Neural progenitor cell (in vitro differentiated cells): ENCODE measurements at regions not wholly inside any gene's neighbourhood (a gene's known extent, or its start where the extent isn't known, plus 50 kb on each side); places are given as distances from the start of the nearest gene placed in this dataset.

ENCODE experiments used
- DNase-seq: peaks from one replicate; pipeline ENCODE4 v3.0.0-alpha.2; 2016; ENCODE audit warnings: low spot score
- H2AFZ ChIP-seq: fragments of 200-600 bp; sonication (generic); replicated peaks from 2 replicates; pipeline ENCODE4 v1.6.1; 2016; ENCODE audit warnings: antibody characterized with exemption
- H3F3A ChIP-seq: fragments of 200-600 bp; sonication (generic); 2 replicates; pipeline ENCODE4 v1.6.1; 2016; ENCODE audit warnings: antibody characterized with exemption, low read depth
- H3K27ac ChIP-seq: fragments of 200-600 bp; sonication (generic); 2 replicates; pipeline ENCODE4 v1.5.1; 2016; ENCODE audit warnings: mild to moderate bottlenecking
- H3K27me3 ChIP-seq: fragments of 200-600 bp; sonication (generic); 2 replicates; pipeline ENCODE4 v1.6.1; 2016; ENCODE audit warnings: mild to moderate bottlenecking, moderate library complexity
- H3K36me3 ChIP-seq: fragments of 200-600 bp; sonication (generic); 2 replicates; pipeline ENCODE4 v1.5.1; 2016
- H3K4me1 ChIP-seq: fragments of 200-600 bp; sonication (generic); 2 replicates; pipeline ENCODE4 v1.6.1; 2016; ENCODE audit warnings: mixed run types
- H3K4me2 ChIP-seq: fragments of 200-600 bp; sonication (generic); 2 replicates; pipeline ENCODE4 v1.6.1; 2016
- H3K4me3 ChIP-seq: fragments of 200-600 bp; sonication (generic); 2 replicates; pipeline ENCODE4 v1.5.1; 2016
- H3K79me2 ChIP-seq: fragments of 200-600 bp; sonication (generic); 2 replicates; pipeline ENCODE4 v1.6.1; 2016; ENCODE audit warnings: low read depth
- H3K9ac ChIP-seq: fragments of 200-600 bp; sonication (generic); 2 replicates; pipeline ENCODE4 v1.6.1; 2016
- H3K9me3 ChIP-seq: fragments of 200-600 bp; sonication (generic); 2 replicates; pipeline ENCODE4 v1.5.1; 2016; ENCODE audit warnings: low read depth
- H4K20me1 ChIP-seq: fragments of 200-600 bp; sonication (generic); 2 replicates; pipeline ENCODE4 v1.6.1; 2016; ENCODE audit warnings: low read depth
- H3K27ac Mint-ChIP-seq: 3 replicates; pipeline ENCODE4 v1.8.0; 2021; ENCODE audit warnings: mixed read lengths
- H3K27me3 Mint-ChIP-seq: 2 replicates; pipeline ENCODE4 v1.8.0; 2022; ENCODE audit warnings: low read depth, mild to moderate bottlenecking, inconsistent platforms, moderate library complexity, mixed read lengths; ENCODE audit not compliant: insufficient read depth
- H3K36me3 Mint-ChIP-seq: 3 replicates; pipeline ENCODE4 v1.8.0; 2021; ENCODE audit warnings: mixed read lengths
- H3K4me1 Mint-ChIP-seq: 3 replicates; pipeline ENCODE4 v1.8.0; 2021; ENCODE audit warnings: mixed read lengths
- H3K4me3 Mint-ChIP-seq: 3 replicates; pipeline ENCODE4 v1.8.0; 2021; ENCODE audit warnings: mild to moderate bottlenecking, moderate library complexity, mixed read lengths
- H3K9me3 Mint-ChIP-seq: 3 replicates; pipeline ENCODE4 v1.8.0; 2020; ENCODE audit warnings: mixed read lengths
- EZH2 ChIP-seq: fragments of 200-600 bp; sonication (generic); IDR thresholded peaks from 2 replicates; pipeline ENCODE4 v1.6.1; 2017; ENCODE audit warnings: antibody characterized with exemption, mild to moderate bottlenecking, moderate library complexity
- EZH2phosphoT487 ChIP-seq: fragments of 200-600 bp; sonication (generic); IDR thresholded peaks from 2 replicates; pipeline ENCODE4 v1.6.1; 2017; ENCODE audit warnings: antibody characterized with exemption
- TF ChIP-seq, protein P1 (sequence below): fragments of 200-600 bp; sonication (generic); IDR thresholded peaks from 2 replicates; pipeline ENCODE4 v1.5.1; 2017; ENCODE audit warnings: antibody characterized with exemption, mild to moderate bottlenecking

DNA sequence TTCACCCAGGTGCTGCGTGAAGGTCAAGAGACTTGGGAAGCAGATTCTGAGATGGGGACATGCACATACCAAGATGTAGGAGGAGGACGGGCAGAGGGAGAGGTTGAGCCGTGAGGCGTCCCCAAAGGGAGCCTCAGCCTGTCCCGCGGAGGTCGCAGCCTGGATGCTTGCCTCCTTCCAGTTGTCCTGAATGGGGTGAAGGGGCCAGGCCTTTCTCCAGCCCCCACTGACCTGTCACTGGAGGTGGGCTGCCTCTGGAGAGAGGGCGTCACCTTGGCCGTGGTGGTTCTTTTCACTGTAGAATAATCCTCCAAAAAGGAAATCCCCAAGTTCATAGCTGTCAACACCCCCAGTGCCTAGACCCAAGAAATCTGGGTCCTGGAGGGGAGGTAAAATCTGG lies 283.0 kb upstream of the VSTM2A start:
- Histone ChIP-seq H3K27ac (no peak overlapping the region), H3F3A (no peaks in the 10 kb centered on the region), H2AFZ (no peak overlapping the region), H3K27me3 (no peaks in the 10 kb centered on the region), H3K79me2 (no peaks in the 10 kb centered on the region), H3K9ac (no peak overlapping the region), H3K9me3 (no peaks in the 10 kb centered on the region), H3K36me3 (no peaks in the 10 kb centered on the region), H3K4me1 (no peaks in the 10 kb centered on the region), H4K20me1 (no peaks in the 10 kb centered on the region), H3K4me3 (no peak overlapping the region), H3K4me2 (no peak overlapping the region)
- H3K4me1 Mint-ChIP-seq, result no peaks in the 10 kb centered on the region
- no peak overlapping the region for H3K4me3 Mint-ChIP-seq
- no peak overlapping the region for H3K27ac Mint-ChIP-seq
- DNase-seq, result no peak
- peaks cover 2% of the 10 kb centered on the region for H3K9me3 Mint-ChIP-seq
- H3K36me3 Mint-ChIP-seq, result no peaks in the 10 kb centered on the region
- H3K27me3 Mint-ChIP-seq, result no peaks in the 10 kb centered on the region
- TF ChIP-seq EZH2 (no peak), EZH2phosphoT487 (no peak)
- TF ChIP-seq, protein P1, sequence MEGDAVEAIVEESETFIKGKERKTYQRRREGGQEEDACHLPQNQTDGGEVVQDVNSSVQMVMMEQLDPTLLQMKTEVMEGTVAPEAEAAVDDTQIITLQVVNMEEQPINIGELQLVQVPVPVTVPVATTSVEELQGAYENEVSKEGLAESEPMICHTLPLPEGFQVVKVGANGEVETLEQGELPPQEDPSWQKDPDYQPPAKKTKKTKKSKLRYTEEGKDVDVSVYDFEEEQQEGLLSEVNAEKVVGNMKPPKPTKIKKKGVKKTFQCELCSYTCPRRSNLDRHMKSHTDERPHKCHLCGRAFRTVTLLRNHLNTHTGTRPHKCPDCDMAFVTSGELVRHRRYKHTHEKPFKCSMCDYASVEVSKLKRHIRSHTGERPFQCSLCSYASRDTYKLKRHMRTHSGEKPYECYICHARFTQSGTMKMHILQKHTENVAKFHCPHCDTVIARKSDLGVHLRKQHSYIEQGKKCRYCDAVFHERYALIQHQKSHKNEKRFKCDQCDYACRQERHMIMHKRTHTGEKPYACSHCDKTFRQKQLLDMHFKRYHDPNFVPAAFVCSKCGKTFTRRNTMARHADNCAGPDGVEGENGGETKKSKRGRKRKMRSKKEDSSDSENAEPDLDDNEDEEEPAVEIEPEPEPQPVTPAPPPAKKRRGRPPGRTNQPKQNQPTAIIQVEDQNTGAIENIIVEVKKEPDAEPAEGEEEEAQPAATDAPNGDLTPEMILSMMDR, result no peak

DNA sequence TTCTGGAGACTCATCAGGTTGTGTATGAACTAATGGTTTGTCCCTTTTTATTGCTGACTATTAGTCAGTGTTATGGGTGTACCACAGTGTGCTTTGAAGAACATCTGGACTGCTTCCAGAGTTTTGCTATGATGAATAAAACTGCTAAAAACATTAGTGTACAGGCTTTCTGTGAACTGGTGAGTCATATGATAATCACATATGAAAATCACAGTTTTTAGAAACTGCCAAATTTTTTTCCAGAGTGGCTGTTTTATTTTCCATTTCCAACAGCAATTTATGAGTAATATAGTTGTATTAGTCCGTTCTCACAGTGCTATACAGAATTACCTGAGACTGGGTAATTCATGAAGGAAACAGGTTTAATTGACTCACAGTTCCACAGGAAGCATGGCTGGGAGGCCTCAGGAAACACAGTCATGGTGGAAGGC lies 281.2 kb upstream of the VSTM2A start:
- no peaks in the 10 kb centered on the region for H3K4me1 Mint-ChIP-seq
- H3K79me2 ChIP-seq, result no peaks in the 10 kb centered on the region
- no peaks in the 10 kb centered on the region for H3K36me3 ChIP-seq
- H3K4me1 ChIP-seq, result no peaks in the 10 kb centered on the region
- TF ChIP-seq EZH2 (no peak), EZH2phosphoT487 (no peak)
- TF ChIP-seq, protein P1, result no peak
- no peaks in the 10 kb centered on the region for H3F3A ChIP-seq
- H3K27me3 Mint-ChIP-seq, result peaks cover 2% of the 10 kb centered on the region
- no peak overlapping the region for H3K4me3 ChIP-seq
- H3K4me2 ChIP-seq, result no peak overlapping the region
- H3K27me3 ChIP-seq, result no peaks in the 10 kb centered on the region
- peaks cover 2% of the 10 kb centered on the region for H3K9me3 Mint-ChIP-seq
- no peaks in the 10 kb centered on the region for H3K9me3 ChIP-seq
- H3K9ac ChIP-seq, result no peak overlapping the region
- no peak overlapping the region for H3K4me3 Mint-ChIP-seq
- H3K36me3 Mint-ChIP-seq, result no peaks in the 10 kb centered on the region
- no peak for DNase-seq
- H4K20me1 ChIP-seq, result no peaks in the 10 kb centered on the region
- no peak overlapping the region for H3K27ac ChIP-seq
- H3K27ac Mint-ChIP-seq, result no peak overlapping the region
- H2AFZ ChIP-seq, result no peak overlapping the region

DNA sequence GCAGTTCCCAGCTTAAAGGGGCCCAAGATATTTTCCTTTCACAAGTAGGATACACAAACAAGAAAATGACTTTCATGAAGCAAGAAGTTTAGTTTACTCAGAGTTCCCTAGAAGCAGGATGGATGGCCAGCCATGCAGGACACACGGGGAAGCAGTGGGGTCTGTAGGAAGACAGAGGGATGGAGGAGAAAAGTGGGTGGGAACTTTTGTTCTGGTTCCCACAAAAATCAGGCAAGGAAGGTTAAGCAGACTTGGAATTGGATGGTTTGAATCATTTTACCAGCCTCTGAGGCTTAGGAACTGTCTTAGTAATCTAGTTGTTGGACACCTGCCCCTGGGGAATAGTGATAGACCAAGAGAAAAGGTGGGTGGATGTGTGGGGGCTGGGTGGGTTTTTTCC lies 263.3 kb upstream of the VSTM2A start:
- H3K4me1 Mint-ChIP-seq, result no peaks in the 10 kb centered on the region
- no peaks in the 10 kb centered on the region for H3K27me3 ChIP-seq
- no peak for TF ChIP-seq EZH2phosphoT487
- no peak for TF ChIP-seq EZH2
- TF ChIP-seq, protein P1, result no peak
- no peaks in the 10 kb centered on the region for H3K9me3 ChIP-seq
- H3F3A ChIP-seq, result no peaks in the 10 kb centered on the region
- no peaks in the 10 kb centered on the region for H3K36me3 Mint-ChIP-seq
- no peak for DNase-seq
- no peak overlapping the region for H3K27ac Mint-ChIP-seq
- no peak overlapping the region for H3K4me3 ChIP-seq
- H3K27me3 Mint-ChIP-seq, result peaks cover 4% of the 10 kb centered on the region
- peak overlapping the region; percentile 57 for H2AFZ ChIP-seq
- peaks cover 7% of the 10 kb centered on the region for H3K4me1 ChIP-seq
- H3K79me2 ChIP-seq, result no peaks in the 10 kb centered on the region
- H3K4me2 ChIP-seq, result no peak overlapping the region
- H4K20me1 ChIP-seq, result no peaks in the 10 kb centered on the region
- H3K9me3 Mint-ChIP-seq, result peaks cover 7% of the 10 kb centered on the region
- no peak overlapping the region for H3K9ac ChIP-seq
- no peak overlapping the region for H3K4me3 Mint-ChIP-seq
- no peak overlapping the region for H3K27ac ChIP-seq
- H3K36me3 ChIP-seq, result no peaks in the 10 kb centered on the region
